OCI-LY1 (cell line): ENCODE measurements at regions not wholly inside any gene's neighbourhood (a gene's known extent, or its start where the extent isn't known, plus 50 kb on each side); places are given as distances from the start of the nearest gene placed in this dataset.
"Not testable (repeated sequence)": the region's sequence is repeated elsewhere in the genome, so short reads cannot be mapped to it uniquely, and the experiment has no call there.

Source experiments
- EZH2 ChIP-seq: fragments of 200-600 bp; sonication (generic), shearing (Covaris generic); IDR thresholded peaks from 2 replicates; pipeline ENCODE4 v1.8.0; 2017; ENCODE audit warnings: borderline replicate concordance, mixed run types, mild to moderate bottlenecking, antibody characterized with exemption, low read length, moderate library complexity, mixed read lengths
- TF ChIP-seq, protein P1 (sequence below): fragments of 200-600 bp; sonication (generic), shearing (Covaris generic); IDR thresholded peaks from 2 replicates; pipeline ENCODE4 v1.5.1; 2017; ENCODE audit warnings: mild to moderate bottlenecking, antibody characterized with exemption, low read length, moderate library complexity, mixed read lengths

DNA sequence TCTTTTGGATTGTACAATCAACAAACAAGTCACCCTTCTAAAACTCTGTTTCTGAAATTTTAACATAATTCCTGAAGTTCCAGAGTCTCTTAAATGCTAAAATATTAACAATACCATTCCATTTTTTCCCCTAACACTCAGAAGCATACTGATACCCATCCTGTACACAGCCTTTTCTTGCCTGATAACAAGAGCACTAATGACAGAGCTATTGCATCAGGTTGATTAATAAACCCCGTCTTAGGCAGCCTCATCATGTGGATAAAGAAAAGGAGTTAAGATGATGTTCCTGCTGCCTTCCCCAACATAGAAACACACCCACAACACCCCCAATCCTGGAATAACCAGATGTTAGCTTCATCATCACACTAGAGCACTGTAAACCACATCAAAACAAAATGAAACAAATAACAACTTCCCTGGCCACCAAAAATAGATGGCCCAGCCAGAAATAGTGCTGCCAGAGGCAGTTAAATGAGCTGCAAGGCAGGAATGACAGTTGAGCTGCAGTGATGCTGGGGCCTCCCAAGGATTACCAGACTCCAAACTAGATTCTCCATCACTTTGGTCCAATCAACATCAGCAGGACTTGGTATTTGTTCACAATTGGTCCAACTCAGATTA lies 93.8 kb upstream of the NBPF26 start:
- TF ChIP-seq, protein P1, sequence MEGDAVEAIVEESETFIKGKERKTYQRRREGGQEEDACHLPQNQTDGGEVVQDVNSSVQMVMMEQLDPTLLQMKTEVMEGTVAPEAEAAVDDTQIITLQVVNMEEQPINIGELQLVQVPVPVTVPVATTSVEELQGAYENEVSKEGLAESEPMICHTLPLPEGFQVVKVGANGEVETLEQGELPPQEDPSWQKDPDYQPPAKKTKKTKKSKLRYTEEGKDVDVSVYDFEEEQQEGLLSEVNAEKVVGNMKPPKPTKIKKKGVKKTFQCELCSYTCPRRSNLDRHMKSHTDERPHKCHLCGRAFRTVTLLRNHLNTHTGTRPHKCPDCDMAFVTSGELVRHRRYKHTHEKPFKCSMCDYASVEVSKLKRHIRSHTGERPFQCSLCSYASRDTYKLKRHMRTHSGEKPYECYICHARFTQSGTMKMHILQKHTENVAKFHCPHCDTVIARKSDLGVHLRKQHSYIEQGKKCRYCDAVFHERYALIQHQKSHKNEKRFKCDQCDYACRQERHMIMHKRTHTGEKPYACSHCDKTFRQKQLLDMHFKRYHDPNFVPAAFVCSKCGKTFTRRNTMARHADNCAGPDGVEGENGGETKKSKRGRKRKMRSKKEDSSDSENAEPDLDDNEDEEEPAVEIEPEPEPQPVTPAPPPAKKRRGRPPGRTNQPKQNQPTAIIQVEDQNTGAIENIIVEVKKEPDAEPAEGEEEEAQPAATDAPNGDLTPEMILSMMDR: not testable (repeated sequence)
- not testable (repeated sequence) for TF ChIP-seq EZH2
